Aorta (tissue), 5 donors: ENCODE measurements at regions not wholly inside any gene's neighbourhood (a gene's known extent, or its start where the extent isn't known, plus 50 kb on each side); places are given as distances from the start of the nearest gene placed in this dataset.

Experiments used
- ATAC-seq: fragments of 200-7000 bp; cut with Tn5 transposase; one replicate; pipeline ENCODE4 v1.9.1; 2022; ENCODE audit warnings: moderate library complexity; ENCODE audit not compliant: low FRiP score
- DNase-seq, 2 donors: peaks; one replicate each; pipeline ENCODE4 v3.0.0-alpha.2; 2020
- H3K27ac ChIP-seq, 2 donors: one replicate each; pipeline ENCODE4 v1.5.1; 2013; ENCODE audit warnings: low read length in 2 of 2, mild to moderate bottlenecking in 2 of 2, moderate library complexity in 2 of 2, control low read depth in 1 of 2, inconsistent platforms in 1 of 2, low read depth in 1 of 2
- H3K27me3 ChIP-seq, 2 donors: one replicate each; pipeline ENCODE4 v1.6.1; 2013; ENCODE audit warnings: control low read depth in 1 of 2, low read length in 1 of 2, mild to moderate bottlenecking in 1 of 2, moderate library complexity in 1 of 2; ENCODE audit not compliant: insufficient read depth in 2 of 2, control insufficient read depth in 1 of 2
- H3K36me3 ChIP-seq, 2 donors: one replicate each; pipeline ENCODE4 v1.6.1; 2013; ENCODE audit warnings: control low read depth in 1 of 2, low read length in 1 of 2, mild to moderate bottlenecking in 1 of 2; ENCODE audit not compliant: insufficient read depth in 2 of 2, control insufficient read depth in 1 of 2
- H3K4me1 ChIP-seq, 2 donors: one replicate each; pipeline ENCODE4 v1.6.1; 2013; ENCODE audit warnings: low read length in 2 of 2, control low read depth in 1 of 2, mild to moderate bottlenecking in 1 of 2, moderate library complexity in 1 of 2; ENCODE audit not compliant: insufficient read depth in 2 of 2, control insufficient read depth in 1 of 2
- H3K4me3 ChIP-seq, 2 donors: one replicate each; pipeline ENCODE4 v1.5.1; 2013; ENCODE audit warnings: low read length in 2 of 2, control low read depth in 1 of 2, mild to moderate bottlenecking in 1 of 2
- H3K9me3 ChIP-seq: one replicate; pipeline ENCODE4 v1.6.1; 2013; ENCODE audit warnings: mild to moderate bottlenecking, low read length; ENCODE audit not compliant: control insufficient read depth
- WGBS, 2 donors: extraction: QIAGEN DNeasy Blood & Tissue Kit; methylation state at CpG; one replicate each; pipeline ENCODE4 v1.1.7; 2013; 5-methylcytosine and 5-hydroxymethylcytosine counted together
- intact Hi-C, 2 donors: fragments of 100-400 bp; cut with DNase I; formaldehyde crosslinking; loops; one replicate each; pipeline versions ENCODE4 v1.14.2 to v1.15.0; 2022
- donor health status: healthy with polysubstance abuse.
- donor health status: Bipolar disorder and iron deficiency.
- donor health status: DM: no; HTN: no; CAD: no.
- donor health status: DM: no; HTN: no; CAD: no.
- donor health status: DM: yes; HTN: yes; CAD: no.

DNA sequence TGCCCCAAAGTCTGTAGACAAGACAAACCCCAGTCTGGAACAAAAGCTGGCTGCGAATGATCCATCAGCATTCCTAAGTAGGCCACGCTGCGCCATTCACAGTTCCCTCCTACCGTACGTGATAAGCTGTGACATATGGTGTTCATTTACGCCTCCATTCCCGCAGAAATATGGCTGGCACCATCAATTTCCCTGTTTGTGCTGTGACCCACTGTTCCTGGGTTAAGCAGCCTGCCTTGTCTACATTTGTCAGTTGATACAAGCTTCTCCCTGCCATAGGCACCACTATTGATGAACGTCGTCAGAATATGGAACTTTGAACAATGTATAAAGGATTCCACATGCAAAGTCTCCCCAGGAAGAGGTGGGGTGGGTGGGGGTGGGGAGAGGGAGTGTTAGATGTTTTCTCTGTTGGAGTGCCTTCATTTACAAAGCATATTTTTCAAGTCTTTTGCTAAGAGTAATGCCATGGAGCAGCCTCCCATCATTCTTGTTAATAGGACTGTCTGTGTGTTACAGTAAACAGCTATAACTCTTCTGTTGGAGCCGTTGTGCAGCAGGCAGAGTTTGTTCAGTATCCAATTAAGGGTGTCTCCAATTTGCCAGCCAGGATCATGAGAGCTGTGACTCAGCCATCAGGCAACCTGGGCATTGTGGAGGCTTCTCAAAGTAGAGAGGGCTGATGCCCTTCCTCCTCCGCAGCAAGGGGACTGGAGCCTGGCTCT is 294.6 kb downstream of the TMEM114 start:
- H3K27ac ChIP-seq = no peak overlapping the region
- DNase-seq (no peak), ATAC-seq (no peak)
- H3K4me1 ChIP-seq = no peaks in the 10 kb centered on the region
- no peaks in the 10 kb centered on the region for H3K36me3 ChIP-seq
- no peaks in the 10 kb centered on the region for H3K27me3 ChIP-seq
- intact Hi-C loops = no loop called here
- 33 to 42% methylated on average over 11 of the region's 11 CpGs for WGBS, 2 donors
- H3K9me3 ChIP-seq = peaks cover 5% of the 10 kb centered on the region
- H3K4me3 ChIP-seq = no peak overlapping the region

DNA sequence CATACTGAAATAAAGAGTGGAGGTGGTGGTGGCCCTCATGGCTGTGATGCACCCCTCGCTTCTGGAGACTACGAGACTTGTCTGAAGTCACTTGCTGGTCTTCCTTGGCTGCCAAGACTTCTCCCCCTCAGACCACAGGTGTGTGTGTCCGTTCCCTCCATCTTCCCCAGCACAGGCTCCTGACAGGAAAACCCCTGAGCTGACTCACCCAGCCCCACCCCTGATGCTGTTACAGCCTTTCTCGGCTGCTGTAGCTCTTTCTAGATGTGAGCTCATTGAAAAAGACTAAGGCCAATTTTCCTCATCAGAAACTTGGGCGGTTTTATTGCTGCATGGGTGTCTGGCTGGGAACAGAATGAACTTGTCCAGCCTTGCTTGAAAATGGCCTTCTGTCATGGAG is 296.9 kb downstream of the TMEM114 start:
- WGBS, 2 donors = 75 to 83% methylated on average over 5 of the region's 5 CpGs
- H3K36me3 ChIP-seq = no peaks in the 10 kb centered on the region
- no peaks in the 10 kb centered on the region for H3K27me3 ChIP-seq
- intact Hi-C loops = no loop called here
- no peak overlapping the region for H3K27ac ChIP-seq
- H3K4me3 ChIP-seq = no peak overlapping the region
- peaks cover 3% of the 10 kb centered on the region for H3K9me3 ChIP-seq
- H3K4me1 ChIP-seq = no peaks in the 10 kb centered on the region
- DNase-seq (no peak), ATAC-seq (no peak)

- H3K9me3 ChIP-seq = peaks cover 3% of the 10 kb centered on the region
- H3K27ac ChIP-seq = no peak overlapping the region
- H3K36me3 ChIP-seq = no peaks in the 10 kb centered on the region
- H3K4me1 ChIP-seq = no peaks in the 10 kb centered on the region
- DNase-seq (no peak), ATAC-seq (no peak)
- H3K4me3 ChIP-seq = no peak overlapping the region
- H3K27me3 ChIP-seq = no peaks in the 10 kb centered on the region
- intact Hi-C loops = no loop called here
- 80 to 88% methylated on average over 6 of the region's 6 CpGs for WGBS, 2 donors
Measured at GRCh38 chr16:8292271-8292670, 298.0 kb downstream of the TMEM114 start.

DNA sequence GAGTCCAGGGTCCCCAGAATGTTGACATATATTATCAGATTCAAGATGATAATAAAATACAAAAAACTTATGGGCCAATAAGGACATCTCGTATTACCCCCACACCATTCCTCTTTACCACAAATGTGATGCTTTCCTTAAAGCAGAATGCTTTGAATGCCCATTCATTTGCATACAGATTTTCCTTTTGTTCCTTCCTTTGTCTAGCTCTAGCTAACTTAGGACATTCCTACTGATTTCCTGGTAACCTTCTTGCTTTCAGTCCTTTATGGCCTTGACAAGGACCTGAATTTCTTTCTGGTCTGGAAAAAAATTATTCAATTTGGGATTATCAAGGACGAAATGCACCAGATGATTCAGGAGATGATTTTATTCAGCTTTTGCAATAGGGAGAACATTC is 304.0 kb downstream of the TMEM114 start:
- no peak overlapping the region for H3K27ac ChIP-seq
- intact Hi-C loops = loop anchor here in 1 of 2 donors (10.0 kb wide), 1 partner anchor 62 kb away; no protein-coding TSS in a partner anchor
- H3K4me3 ChIP-seq = no peak overlapping the region
- H3K36me3 ChIP-seq = no peaks in the 10 kb centered on the region
- WGBS, 2 donors = 61 to 67% methylated on average over 2 of the region's 2 CpGs
- H3K27me3 ChIP-seq = no peaks in the 10 kb centered on the region
- peaks cover 3% of the 10 kb centered on the region for H3K9me3 ChIP-seq
- DNase-seq = no peak
- H3K4me1 ChIP-seq = no peaks in the 10 kb centered on the region
- ATAC-seq = no peak

GRCh38 chr16:8283195-8283594 is 307.1 kb downstream of the TMEM114 start:
- ATAC-seq = no peak
- Histone ChIP-seq H3K4me1 (no peaks in the 10 kb centered on the region), H3K27me3 (no peaks in the 10 kb centered on the region), H3K27ac (no peak overlapping the region), H3K4me3 (no peak overlapping the region), H3K9me3 (peaks cover 3% of the 10 kb centered on the region), H3K36me3 (no peaks in the 10 kb centered on the region)
- intact Hi-C loops = loop anchor here in 1 of 2 donors (10.0 kb wide), 1 partner anchor 58 kb away; no protein-coding TSS in a partner anchor
- 4 to 16% methylated on average over 4 of the region's 4 CpGs for WGBS, 2 donors
- no peak for DNase-seq

GRCh38 chr16:8278031-8278580 is 312.2 kb downstream of the TMEM114 start:
- Histone ChIP-seq H3K27ac (no peak overlapping the region), H3K36me3 (no peaks in the 10 kb centered on the region), H3K4me3 (no peak overlapping the region), H3K4me1 (no peaks in the 10 kb centered on the region), H3K9me3 (peaks cover 4% of the 10 kb centered on the region), H3K27me3 (no peaks in the 10 kb centered on the region)
- no peak for DNase-seq
- ATAC-seq = no peak
- intact Hi-C loops = no loop called here
- WGBS, 2 donors = 59 to 60% methylated on average over 3 of the region's 3 CpGs

DNA sequence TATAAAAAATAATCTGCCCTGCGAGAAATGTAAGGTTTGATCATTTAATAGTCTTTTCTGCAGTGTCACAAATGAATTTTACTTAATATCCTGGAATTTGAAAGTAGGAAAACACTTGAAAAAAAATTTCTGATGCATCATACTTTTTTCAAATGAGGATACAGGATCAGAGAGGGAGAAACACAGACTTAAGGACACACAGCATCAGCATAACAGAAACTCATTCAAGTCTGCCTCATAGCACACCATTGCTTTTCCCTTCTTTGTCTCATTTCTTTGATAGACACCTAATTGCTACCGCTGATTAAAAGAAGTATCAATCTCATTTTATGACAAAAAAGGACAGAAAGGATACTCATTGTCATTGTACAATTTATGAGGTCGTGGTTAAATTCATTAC is 319.0 kb downstream of the TMEM114 start:
- no peak overlapping the region for H3K4me3 ChIP-seq
- intact Hi-C loops = no loop called here
- H3K9me3 ChIP-seq = no peaks in the 10 kb centered on the region
- no peaks in the 10 kb centered on the region for H3K36me3 ChIP-seq
- no peaks in the 10 kb centered on the region for H3K27me3 ChIP-seq
- ATAC-seq = no peak
- WGBS, 2 donors = 69 to 71% methylated on average over 3 of the region's 3 CpGs
- no peaks in the 10 kb centered on the region for H3K4me1 ChIP-seq
- no peak overlapping the region for H3K27ac ChIP-seq
- DNase-seq = no peak

GRCh38 chr16:8262299-8262698 is 328.0 kb downstream of the TMEM114 start:
- intact Hi-C loops = no loop called here
- ATAC-seq (no peak), DNase-seq (no peak)
- 66 to 70% methylated on average over 4 of the region's 4 CpGs for WGBS, 2 donors
- H3K27ac ChIP-seq = no peak overlapping the region
- no peaks in the 10 kb centered on the region for H3K36me3 ChIP-seq
- H3K4me1 ChIP-seq = no peaks in the 10 kb centered on the region
- H3K27me3 ChIP-seq = no peaks in the 10 kb centered on the region
- no peak overlapping the region for H3K4me3 ChIP-seq
- H3K9me3 ChIP-seq = peaks cover 1% of the 10 kb centered on the region

GRCh38 chr16:8260140-8260539 is 330.2 kb downstream of the TMEM114 start:
- no peak for ATAC-seq
- Histone ChIP-seq H3K27me3 (no peaks in the 10 kb centered on the region), H3K9me3 (peaks cover 1% of the 10 kb centered on the region), H3K4me1 (no peaks in the 10 kb centered on the region), H3K27ac (no peak overlapping the region), H3K36me3 (no peaks in the 10 kb centered on the region), H3K4me3 (no peak overlapping the region)
- intact Hi-C loops = no loop called here
- no peak for DNase-seq
- 67 to 74% methylated on average over 3 of the region's 3 CpGs for WGBS, 2 donors
